H1 (cell line): ENCODE measurements at regions not wholly inside any gene's neighbourhood (a gene's known extent, or its start where the extent isn't known, plus 50 kb on each side); places are given as distances from the start of the nearest gene placed in this dataset.

ENCODE experiments used
- EGR1 ChIP-seq: IDR thresholded peaks from 2 replicates; pipeline ENCODE4 v1.6.1; 2011; ENCODE audit warnings: low read depth, low read length, borderline replicate concordance
- RFX5 ChIP-seq: IDR thresholded peaks from 2 replicates; pipeline ENCODE4 v1.6.1; 2011; ENCODE audit warnings: low read depth, low read length, improper control_type of control experiment, borderline replicate concordance
- RNF2 ChIP-seq: fragments of 200-900, 300-1000 bp; sonication (generic); IDR thresholded peaks from 2 replicates; pipeline ENCODE4 v1.7.1; 2016; ENCODE audit warnings: borderline replicate concordance, low read depth, mild to moderate bottlenecking, antibody characterized with exemption, low read length; ENCODE audit not compliant: poor library complexity, severe bottlenecking; ENCODE audit errors: missing control alignments
- TF ChIP-seq, protein P1 (sequence below): fragments of 300-600 bp; sonication (generic); IDR thresholded peaks from 2 replicates; pipeline ENCODE4 v1.7.1; 2012; ENCODE audit warnings: low read length, moderate library complexity, mild to moderate bottlenecking, inconsistent platforms; ENCODE audit not compliant: insufficient replicate concordance

GRCh38 chr4:115575851-115576250 lies 462.4 kb upstream of the NDST4 start (continued):
- TF ChIP-seq, protein P1, sequence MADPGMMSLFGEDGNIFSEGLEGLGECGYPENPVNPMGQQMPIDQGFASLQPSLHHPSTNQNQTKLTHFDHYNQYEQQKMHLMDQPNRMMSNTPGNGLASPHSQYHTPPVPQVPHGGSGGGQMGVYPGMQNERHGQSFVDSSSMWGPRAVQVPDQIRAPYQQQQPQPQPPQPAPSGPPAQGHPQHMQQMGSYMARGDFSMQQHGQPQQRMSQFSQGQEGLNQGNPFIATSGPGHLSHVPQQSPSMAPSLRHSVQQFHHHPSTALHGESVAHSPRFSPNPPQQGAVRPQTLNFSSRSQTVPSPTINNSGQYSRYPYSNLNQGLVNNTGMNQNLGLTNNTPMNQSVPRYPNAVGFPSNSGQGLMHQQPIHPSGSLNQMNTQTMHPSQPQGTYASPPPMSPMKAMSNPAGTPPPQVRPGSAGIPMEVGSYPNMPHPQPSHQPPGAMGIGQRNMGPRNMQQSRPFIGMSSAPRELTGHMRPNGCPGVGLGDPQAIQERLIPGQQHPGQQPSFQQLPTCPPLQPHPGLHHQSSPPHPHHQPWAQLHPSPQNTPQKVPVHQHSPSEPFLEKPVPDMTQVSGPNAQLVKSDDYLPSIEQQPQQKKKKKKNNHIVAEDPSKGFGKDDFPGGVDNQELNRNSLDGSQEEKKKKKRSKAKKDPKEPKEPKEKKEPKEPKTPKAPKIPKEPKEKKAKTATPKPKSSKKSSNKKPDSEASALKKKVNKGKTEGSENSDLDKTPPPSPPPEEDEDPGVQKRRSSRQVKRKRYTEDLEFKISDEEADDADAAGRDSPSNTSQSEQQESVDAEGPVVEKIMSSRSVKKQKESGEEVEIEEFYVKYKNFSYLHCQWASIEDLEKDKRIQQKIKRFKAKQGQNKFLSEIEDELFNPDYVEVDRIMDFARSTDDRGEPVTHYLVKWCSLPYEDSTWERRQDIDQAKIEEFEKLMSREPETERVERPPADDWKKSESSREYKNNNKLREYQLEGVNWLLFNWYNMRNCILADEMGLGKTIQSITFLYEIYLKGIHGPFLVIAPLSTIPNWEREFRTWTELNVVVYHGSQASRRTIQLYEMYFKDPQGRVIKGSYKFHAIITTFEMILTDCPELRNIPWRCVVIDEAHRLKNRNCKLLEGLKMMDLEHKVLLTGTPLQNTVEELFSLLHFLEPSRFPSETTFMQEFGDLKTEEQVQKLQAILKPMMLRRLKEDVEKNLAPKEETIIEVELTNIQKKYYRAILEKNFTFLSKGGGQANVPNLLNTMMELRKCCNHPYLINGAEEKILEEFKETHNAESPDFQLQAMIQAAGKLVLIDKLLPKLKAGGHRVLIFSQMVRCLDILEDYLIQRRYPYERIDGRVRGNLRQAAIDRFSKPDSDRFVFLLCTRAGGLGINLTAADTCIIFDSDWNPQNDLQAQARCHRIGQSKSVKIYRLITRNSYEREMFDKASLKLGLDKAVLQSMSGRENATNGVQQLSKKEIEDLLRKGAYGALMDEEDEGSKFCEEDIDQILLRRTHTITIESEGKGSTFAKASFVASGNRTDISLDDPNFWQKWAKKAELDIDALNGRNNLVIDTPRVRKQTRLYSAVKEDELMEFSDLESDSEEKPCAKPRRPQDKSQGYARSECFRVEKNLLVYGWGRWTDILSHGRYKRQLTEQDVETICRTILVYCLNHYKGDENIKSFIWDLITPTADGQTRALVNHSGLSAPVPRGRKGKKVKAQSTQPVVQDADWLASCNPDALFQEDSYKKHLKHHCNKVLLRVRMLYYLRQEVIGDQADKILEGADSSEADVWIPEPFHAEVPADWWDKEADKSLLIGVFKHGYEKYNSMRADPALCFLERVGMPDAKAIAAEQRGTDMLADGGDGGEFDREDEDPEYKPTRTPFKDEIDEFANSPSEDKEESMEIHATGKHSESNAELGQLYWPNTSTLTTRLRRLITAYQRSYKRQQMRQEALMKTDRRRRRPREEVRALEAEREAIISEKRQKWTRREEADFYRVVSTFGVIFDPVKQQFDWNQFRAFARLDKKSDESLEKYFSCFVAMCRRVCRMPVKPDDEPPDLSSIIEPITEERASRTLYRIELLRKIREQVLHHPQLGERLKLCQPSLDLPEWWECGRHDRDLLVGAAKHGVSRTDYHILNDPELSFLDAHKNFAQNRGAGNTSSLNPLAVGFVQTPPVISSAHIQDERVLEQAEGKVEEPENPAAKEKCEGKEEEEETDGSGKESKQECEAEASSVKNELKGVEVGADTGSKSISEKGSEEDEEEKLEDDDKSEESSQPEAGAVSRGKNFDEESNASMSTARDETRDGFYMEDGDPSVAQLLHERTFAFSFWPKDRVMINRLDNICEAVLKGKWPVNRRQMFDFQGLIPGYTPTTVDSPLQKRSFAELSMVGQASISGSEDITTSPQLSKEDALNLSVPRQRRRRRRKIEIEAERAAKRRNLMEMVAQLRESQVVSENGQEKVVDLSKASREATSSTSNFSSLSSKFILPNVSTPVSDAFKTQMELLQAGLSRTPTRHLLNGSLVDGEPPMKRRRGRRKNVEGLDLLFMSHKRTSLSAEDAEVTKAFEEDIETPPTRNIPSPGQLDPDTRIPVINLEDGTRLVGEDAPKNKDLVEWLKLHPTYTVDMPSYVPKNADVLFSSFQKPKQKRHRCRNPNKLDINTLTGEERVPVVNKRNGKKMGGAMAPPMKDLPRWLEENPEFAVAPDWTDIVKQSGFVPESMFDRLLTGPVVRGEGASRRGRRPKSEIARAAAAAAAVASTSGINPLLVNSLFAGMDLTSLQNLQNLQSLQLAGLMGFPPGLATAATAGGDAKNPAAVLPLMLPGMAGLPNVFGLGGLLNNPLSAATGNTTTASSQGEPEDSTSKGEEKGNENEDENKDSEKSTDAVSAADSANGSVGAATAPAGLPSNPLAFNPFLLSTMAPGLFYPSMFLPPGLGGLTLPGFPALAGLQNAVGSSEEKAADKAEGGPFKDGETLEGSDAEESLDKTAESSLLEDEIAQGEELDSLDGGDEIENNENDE, result no peak
- TF ChIP-seq RNF2 (no peak), RFX5 (no peak), EGR1 (no peak)
- TF ChIP-seq, all 59 proteins: peak for 1
